GM21381 (cell line): ENCODE measurements at regions not wholly inside any gene's neighbourhood (a gene's known extent, or its start where the extent isn't known, plus 50 kb on each side); places are given as distances from the start of the nearest gene placed in this dataset.

Experiments used
- ATAC-seq: cut with Tn5 transposase; IDR thresholded peaks from one replicate; pipeline ENCODE4 v1.9.1; 2021; ENCODE audit warnings: mild to moderate bottlenecking, moderate library complexity; ENCODE audit not compliant: unreplicated experiment

DNA sequence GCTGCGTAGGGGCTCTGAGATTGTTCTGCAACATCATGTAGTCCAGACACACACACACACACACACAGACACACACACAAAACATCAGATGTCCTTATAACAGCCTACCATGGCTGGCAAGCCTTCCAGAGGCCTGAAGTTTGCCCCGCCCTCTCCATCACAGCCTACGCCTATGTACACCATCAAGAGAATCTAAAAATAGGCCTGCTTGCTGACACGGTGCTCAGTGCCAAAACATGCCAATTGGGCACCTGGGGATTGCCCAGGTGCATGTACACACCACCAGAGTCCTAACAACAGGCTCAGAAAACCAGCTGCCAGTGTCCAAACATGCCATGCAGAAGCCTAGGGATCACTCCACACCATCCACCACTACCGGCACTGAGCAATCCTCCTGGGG lies 391.7 kb upstream of the SPTLC3 start:
- no peak for ATAC-seq

- no peak for ATAC-seq
Observed at GRCh38 chr20:12623870-12624269, 384.9 kb upstream of the SPTLC3 start.

GRCh38 chr20:12627485-12627884 lies 381.3 kb upstream of the SPTLC3 start:
- no peak for ATAC-seq

- no peak for ATAC-seq
Observed at GRCh38 chr20:12638633-12639312, 370.0 kb upstream of the SPTLC3 start.

DNA sequence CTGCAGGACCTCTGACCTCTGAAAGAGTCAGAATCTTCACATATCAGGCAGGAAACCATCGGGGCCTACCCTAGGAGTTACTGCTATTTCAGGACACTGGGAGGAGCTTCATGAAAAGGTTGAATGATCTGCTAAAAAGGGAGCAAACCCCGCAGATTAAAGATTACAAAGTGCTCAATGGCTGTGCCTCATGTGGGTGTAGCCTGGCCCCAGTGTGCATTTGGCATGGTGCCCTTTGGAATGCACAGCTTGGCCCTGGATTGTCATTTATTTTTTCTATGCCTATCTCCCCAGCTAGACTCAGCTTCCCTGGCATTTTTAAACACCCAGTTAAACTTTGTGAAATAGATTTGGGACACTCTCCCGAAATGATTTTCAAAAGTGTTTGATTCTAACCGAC lies 368.5 kb upstream of the SPTLC3 start:
- no peak for ATAC-seq

DNA sequence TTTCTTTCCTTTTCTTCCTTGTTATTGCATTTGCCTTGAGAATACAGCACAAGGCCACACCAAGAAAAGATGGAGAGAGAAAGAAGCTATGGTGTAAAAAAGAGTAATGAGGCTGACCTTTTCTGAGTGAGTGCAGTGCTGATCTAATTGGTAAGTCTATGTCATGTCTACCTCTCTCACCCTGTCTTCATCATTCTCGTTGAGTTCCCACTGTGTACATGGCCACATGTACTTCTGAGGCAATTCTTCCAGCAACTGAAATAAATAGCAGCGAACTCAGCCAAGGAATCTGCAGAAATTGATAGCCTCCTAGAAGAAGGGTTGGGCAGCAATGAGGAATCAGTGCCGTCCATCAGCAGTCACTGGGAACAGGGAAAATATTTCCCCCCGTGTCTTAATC lies 367.2 kb upstream of the SPTLC3 start:
- no peak for ATAC-seq

DNA sequence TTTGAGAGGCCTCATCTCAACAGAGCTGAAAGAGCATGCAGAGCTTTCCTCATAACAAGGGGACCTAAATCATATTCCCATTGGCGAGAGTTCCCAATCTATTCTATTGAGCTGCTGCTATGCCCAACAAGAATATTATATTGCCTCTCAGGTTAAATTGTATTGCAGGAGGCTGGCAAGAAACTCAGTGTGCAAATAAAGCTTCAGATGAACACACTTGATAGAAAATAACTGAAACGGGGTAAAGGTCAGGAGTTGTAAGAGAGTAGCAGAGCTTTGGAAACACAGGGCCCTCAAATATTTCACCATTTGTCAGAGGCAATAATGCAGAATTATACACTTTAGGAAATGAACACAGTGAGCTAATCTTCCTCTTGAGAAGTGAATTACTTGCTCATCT lies 364.3 kb upstream of the SPTLC3 start:
- no peak for ATAC-seq

- no peak for ATAC-seq
Observed at GRCh38 chr20:12649234-12649633, 359.5 kb upstream of the SPTLC3 start.

DNA sequence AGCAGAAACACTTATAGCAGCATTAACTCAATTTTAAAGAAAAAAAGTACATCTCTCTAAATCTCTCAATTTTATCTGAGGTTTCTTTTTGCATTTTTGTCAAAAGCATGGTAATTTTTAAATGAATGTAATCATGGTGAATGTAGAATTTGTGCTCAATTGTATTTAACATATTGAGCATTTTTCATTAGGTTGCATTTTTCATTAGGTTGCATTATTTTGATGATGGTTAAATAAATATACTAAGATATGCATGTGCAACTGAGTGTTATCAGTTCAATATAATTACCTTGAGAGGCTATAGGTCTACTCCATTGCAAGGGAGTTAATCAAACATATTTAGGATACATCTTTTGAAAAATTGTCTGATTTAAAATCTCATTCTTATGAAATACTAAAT lies 355.1 kb upstream of the SPTLC3 start:
- ATAC-seq = no peak

- no peak for ATAC-seq
Observed at GRCh38 chr20:12659942-12660341, 348.8 kb upstream of the SPTLC3 start.

DNA sequence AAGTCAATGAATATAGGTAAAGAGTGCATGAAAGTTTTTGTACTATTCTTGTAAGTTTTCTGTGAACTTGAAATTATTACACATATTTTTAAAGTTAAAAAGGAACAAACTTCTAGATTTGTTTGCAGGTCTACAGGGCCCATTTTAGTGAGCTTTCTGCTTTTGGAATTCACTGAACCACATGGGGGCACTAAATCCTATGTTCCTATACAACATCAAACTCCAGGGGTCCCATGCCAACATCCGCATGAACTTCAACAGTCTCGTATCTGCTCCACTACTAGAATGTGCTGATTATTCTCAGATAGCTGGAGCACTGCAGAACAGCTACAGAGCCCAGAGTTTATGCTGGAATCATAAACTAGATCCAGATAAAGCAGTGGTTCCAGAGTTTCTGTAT lies 347.9 kb upstream of the SPTLC3 start:
- no peak for ATAC-seq

- ATAC-seq = no peak
Observed at GRCh38 chr20:12670301-12670700, 338.5 kb upstream of the SPTLC3 start.

- ATAC-seq = no peak
Observed at GRCh38 chr20:12673352-12673751, 335.4 kb upstream of the SPTLC3 start.

- no peak for ATAC-seq
Observed at GRCh38 chr20:12677925-12678324, 330.8 kb upstream of the SPTLC3 start.

DNA sequence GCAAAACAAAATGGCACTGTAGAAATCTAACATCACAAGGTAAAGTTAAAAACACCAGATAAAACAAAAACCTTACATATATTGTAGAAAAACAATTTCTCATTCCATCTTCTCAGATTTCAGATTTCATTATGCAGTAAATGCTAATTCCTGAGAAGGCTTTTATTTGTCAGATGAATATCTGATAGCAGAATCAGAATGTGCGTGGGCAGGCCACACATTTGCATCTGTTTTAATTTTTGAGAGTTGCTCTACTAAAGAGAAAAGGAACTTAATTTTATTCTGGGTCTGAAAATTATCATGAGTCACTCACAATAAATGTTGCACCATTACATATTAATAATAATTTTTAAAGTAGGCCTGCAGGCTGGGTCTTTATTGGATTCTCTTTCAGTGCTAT lies 329.3 kb upstream of the SPTLC3 start:
- ATAC-seq = no peak

- no peak for ATAC-seq
Observed at GRCh38 chr20:12682613-12683012, 326.2 kb upstream of the SPTLC3 start.

DNA sequence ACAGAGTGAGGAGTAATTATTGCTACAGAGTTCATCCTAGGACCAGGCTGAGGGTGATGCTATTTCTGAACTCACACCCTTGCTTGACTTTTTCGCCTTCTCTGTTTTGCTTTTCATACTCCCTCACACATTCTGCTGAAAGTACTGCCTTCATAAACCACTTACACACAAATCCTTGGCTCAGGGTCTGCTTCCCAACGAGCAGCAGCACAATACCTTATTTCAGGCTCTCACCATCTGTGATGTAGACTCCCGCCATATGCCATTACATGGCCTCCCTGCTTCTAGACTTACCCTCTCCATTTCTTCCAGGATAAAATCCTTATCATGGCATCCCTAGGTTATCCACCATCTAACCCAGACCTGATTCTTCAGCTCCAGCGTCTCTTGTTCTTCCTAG lies 321.3 kb upstream of the SPTLC3 start:
- no peak for ATAC-seq

DNA sequence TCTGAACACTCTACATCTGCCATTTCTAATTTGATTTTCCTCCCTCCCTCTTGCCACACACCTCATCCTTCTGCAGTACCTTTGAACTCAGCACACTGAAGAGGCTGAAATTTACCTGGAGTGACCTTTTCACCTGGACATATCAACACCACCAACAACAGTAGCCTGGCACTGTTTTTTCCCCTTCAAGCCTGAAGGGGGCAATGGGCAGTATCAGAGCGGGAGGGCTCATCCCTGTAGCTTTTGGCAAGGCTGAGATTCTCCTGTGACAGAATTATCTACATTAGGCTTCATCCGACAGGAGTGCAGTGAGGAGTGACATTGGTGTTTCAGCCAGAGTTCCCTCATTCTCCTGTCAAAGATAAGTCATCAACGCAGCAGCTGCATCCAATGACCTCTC lies 312.8 kb upstream of the SPTLC3 start:
- ATAC-seq = no peak

DNA sequence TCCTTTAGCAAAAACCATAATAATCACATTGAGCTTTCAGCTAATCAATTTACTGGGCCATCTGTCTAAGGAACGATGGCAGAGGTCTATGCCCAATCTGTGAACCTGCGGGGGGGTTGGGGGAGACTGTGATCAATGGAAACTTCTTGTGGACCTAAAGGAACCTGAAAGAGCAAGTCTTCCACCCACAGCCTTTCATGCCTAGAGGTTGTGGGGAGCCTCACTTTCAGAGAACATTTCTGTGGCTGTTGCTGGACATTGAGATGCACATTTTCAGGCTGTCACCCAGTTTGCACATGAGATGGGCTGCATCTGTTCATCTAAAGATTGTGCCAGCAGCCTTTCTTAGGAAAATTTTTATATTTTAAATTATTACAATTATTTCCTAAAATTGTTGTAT lies 310.0 kb upstream of the SPTLC3 start:
- ATAC-seq = no peak

DNA sequence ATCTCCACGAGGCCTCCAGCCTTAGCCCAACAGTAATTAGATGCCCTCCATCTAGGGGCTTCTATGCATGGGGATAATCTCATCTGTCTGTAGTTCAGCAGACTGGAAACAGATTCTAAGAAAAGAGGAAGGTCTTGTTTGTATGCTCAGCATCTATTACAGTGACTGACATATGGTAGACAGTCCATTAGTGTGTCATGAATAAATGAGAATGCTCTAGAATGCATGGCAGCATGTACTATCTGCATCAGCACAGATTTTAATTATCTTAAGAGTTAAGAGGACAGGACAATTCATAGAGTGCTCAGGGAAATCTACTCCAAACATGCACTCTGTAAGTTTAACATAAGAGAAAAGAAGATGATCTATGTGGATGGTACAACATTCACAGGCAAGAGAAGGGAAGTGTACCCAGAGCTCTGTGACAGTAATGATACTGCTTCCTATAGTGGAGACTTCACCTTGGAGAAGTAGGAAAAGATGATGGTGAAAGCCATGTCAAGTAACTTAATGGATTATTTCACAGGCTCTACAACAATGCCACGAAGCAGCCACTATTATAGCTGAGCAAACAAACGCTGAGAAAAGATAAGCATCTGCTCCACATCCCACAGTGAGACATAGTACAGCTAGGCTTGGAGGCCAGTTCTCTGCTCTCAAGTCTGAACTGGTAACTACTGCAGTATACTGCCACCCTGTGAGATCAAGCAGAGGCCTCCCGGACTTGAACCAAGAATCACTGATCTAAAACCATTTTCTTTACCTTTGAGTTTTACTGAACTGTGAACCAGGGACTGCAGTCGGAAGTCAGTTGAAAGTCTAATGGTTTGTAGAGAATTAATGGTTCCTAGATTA lies 309.2 kb upstream of the SPTLC3 start:
- no peak for ATAC-seq

- ATAC-seq = no peak
Observed at GRCh38 chr20:12700701-12701100, 308.1 kb upstream of the SPTLC3 start.

DNA sequence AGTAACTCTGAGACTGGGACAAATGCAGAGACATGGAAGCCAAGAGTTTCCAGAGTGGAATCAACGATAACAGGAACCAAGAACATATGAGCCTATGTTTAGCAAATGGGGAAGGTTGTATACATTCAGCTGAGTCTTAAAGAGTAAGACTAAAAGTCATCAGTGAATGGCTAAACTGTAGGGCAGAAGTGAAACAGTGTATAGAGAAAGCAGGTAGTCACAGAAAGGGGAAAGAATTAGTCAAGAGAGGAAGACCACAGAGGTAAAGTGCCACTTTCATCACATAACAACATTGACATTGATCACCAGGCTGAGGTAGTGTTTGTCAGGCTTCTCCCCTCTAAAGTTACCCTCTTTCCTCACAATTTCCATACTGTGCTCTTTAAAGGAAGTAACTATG lies 306.5 kb upstream of the SPTLC3 start:
- ATAC-seq = no peak

GRCh38 chr20:12715371-12715770 lies 293.4 kb upstream of the SPTLC3 start:
- ATAC-seq = no peak
